Fibroblast of lung (primary cell): ENCODE measurements at regions not wholly inside any gene's neighbourhood (a gene's known extent, or its start where the extent isn't known, plus 50 kb on each side); places are given as distances from the start of the nearest gene placed in this dataset.

Source experiments
- CTCF ChIP-seq, 2 donors: IDR thresholded peaks in 1 of 2; conservative IDR thresholded peaks in 1 of 2; 1 replicate in 1 of 2; 2 replicates in 1 of 2; pipeline ENCODE4 v1.5.1; 2011 to 2012; ENCODE audit warnings: low read length in 2 of 2, control low read depth in 1 of 2, inconsistent platforms in 1 of 2, low read depth in 1 of 2, mild to moderate bottlenecking in 1 of 2
- EZH2 ChIP-seq: IDR thresholded peaks from 2 replicates; pipeline ENCODE4 v1.5.1; 2012; ENCODE audit warnings: low read length, control low read depth, mild to moderate bottlenecking; ENCODE audit errors: missing control alignments

DNA sequence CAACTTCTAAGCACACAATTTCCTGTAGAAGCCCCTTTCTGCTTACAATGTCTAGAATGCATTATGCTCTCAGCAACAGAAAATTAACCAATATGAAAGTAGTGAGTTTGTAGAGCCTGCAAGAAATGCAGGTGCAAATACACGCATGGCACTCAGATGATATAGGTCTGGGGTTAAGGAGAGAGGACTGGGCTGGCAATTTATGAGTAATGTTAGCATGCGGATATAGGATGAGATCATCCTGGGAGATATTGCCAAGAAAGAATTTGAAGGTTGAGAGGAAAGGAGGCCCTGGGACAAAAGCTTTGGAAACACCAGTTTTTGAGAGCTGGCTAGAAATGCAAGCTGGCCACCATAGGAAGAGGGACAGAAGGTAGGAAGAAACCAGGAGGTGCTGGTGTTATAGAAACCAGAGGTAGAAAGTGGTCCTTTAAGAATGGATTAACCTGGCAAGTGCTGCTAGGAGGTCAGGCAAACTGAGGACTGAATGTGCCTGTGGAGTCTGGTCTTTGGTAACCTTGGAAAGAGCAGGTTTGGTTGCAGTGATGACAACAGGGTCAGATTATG lies 183.2 kb upstream of the MYLIP start:
- no peak for TF ChIP-seq CTCF (conservative IDR thresholded peaks at IDR 0.05 in 1 of 2, IDR thresholded peaks at IDR 0.05 in 1 of 2; ENCODE audit: low read depth in 1 of 2, low read length in 2 of 2)
- TF ChIP-seq EZH2, result no peak
